ENCODE measurements at regions not wholly inside any gene's neighbourhood (a gene's known extent, or its start where the extent isn't known, plus 50 kb on each side); places are given as distances from the start of the nearest gene placed in this dataset.
"Not testable (repeated sequence)": the region's sequence is repeated elsewhere in the genome, so short reads cannot be mapped to it uniquely, and the experiment has no call there.

DNA sequence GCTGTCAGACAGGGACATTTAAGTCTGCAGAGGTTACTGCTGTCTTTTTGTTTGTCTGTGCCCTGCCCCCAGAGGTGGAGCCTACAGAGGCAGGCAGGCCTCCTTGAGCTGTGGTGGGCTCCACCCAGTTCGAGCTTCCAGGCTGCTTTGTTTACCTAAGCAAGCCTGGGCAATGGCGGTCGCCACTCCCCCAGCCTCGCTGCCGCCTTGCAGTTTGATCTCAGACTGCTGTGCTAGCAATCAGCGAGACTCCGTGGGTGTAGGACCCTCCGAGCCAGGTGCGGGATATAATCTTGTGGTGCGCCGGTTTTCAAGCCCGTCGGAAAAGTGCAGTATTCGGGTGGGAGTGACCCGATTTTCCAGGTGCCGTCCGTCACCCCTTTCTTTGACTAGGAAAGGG lies 468.5 kb upstream of the TLE4 start:
- H3K27ac Mint-ChIP-seq, H3K4me3 Mint-ChIP-seq, ATAC-seq: not testable (repeated sequence)

DNA sequence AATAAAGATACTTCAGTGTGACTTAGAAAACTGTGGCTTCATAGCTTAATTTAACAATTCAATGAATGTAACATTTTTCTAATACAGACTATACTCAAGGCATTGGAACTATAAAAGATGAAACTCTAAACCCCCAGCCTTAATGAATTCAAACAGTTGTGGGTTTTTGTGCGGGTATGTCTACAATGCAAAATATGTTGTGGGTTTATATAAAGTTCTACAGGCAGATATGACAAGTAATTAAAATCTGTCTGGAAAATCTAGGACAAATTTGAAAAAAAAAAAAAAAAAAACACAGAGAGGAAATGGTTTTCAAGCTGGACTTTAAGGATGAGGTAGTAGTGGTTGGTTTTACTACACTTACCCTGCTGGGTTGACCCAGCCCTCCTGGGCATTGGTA lies 467.5 kb upstream of the TLE4 start:
- Mint-ChIP-seq H3K27ac (no peak overlapping the region), H3K27me3 (no peaks in the 10 kb centered on the region), H3K4me3 (no peak overlapping the region), H3K9me3 (peaks cover 2 to 17% of the 10 kb centered on the region in 2 donors), H3K4me1 (no peaks in the 10 kb centered on the region)
- DNase-seq, result no peak
- no peak for ATAC-seq

More for the DNA sequence above, 468.5 kb upstream of the TLE4 start:
- peaks cover 0 to 16% of the 10 kb centered on the region in 2 donors for H3K9me3 Mint-ChIP-seq
- DNase-seq, H3K27me3 Mint-ChIP-seq, H3K4me1 Mint-ChIP-seq: not testable (repeated sequence)

DNA sequence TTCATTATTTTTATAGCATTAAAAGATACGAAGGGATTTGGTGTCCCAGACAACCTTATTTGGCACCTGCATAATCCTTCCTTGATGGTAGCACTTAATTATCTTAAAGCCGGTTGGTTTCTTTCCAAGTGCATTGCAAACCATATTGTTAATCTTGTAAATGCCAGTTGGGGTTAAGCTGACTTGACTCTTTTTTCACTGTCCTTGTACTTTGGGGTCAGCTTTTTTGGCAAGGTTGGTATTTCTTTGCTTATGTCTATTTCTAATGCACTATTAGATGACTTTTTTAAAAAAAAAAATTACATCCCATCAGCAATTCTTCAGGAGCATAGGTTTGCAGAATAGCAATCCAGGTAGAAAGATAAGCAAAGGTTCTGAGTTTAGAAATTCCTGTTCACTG lies 466.8 kb upstream of the TLE4 start:
- Mint-ChIP-seq H3K4me3 (no peak overlapping the region), H3K27ac (no peak overlapping the region)
- no peak for DNase-seq

DNA sequence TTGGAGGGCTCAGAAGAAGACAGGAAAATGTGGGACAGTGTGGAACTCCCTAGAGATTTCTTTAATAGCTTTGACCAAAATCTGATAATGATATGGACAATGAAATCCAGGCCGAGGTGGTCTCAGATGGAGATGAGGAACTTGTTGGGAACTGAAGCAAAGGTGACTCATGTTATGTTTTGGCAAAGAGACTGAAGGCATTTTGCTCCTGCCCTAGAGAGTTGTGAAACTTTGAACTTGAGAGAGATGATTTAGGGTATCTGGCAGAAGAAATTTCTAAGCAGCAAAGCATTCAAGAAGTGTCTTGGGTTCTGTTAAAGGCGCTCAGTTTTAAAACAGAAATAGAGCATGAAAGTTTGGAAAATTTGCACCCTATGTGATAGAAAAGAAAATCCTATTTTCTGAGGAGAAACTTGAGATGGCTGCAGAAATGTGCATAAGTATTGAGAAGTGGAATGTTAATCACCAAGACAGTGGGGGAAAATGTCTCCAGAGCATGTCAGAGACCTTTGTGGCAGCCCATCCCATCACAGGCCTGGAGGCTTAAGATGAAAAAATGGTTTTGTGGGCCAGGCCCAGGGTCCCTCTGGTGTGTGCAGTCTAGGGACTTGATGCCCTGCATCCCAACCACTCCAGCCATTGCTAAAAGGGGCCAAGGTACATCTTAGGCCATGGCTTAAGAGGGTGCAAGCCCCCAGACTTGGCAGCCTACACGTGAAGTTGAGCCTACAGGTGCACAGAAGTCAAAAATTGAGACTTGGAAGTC lies 463.7 kb upstream of the TLE4 start:
- peaks cover 9 to 17% of the 10 kb centered on the region in 2 donors for H3K9me3 Mint-ChIP-seq
- H3K27me3 Mint-ChIP-seq, result no peaks in the 10 kb centered on the region
- H3K4me3 Mint-ChIP-seq, result no peak overlapping the region
- no peak overlapping the region for H3K27ac Mint-ChIP-seq
- ATAC-seq (no peak), DNase-seq (no peak)
- no peaks in the 10 kb centered on the region for H3K4me1 Mint-ChIP-seq

More for the DNA sequence above, 466.8 kb upstream of the TLE4 start:
- no peak for ATAC-seq
- Mint-ChIP-seq H3K4me1 (no peaks in the 10 kb centered on the region), H3K27me3 (no peaks in the 10 kb centered on the region), H3K9me3 (peaks cover 9 to 17% of the 10 kb centered on the region in 2 donors)

DNA sequence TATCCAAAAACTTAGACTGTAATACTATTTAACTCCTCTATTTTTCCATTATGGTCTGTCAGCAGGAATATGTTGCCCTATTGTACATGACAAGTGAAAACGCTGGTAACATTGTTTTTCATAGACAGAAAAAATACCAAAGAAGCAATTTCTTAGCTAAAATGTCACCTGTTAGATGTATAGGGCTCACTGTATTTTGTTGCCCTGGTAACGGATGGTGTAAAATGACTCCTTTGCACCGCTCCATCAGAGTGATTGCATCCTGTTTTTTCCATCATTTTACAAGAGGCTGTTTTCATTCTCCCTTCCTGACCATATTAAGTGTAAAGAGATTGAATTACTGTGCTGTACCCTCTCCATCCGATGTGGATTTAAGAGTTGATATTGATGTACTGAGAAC lies 460.1 kb upstream of the TLE4 start:
- no peak overlapping the region for H3K4me3 Mint-ChIP-seq
- peaks cover 9 to 11% of the 10 kb centered on the region in 2 donors for H3K9me3 Mint-ChIP-seq
- DNase-seq (no peak), ATAC-seq (no peak)
- no peaks in the 10 kb centered on the region for H3K27me3 Mint-ChIP-seq
- H3K4me1 Mint-ChIP-seq, result no peaks in the 10 kb centered on the region
- H3K27ac Mint-ChIP-seq, result no peak overlapping the region

DNA sequence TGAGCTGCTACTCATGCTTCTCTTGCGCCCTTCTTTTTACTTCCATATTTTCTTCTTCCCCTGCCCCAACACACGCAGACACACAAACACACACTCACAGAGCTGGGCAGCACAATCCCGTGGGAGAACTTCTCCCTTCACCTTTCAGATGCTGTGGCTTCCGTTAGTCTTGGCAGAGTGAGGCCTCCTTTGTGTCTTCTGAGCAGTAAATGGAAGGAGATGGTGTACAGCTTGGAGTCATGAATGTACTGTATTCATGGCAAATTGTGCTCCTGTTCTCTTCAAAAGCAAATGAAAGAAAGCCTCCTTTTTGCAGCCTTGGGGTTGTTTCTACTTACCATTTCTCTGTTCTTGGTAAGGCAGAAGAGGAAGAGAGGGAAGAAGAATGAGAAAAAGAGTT lies 456.6 kb upstream of the TLE4 start:
- ATAC-seq (no peak), DNase-seq (no peak)
- no peaks in the 10 kb centered on the region for H3K4me1 Mint-ChIP-seq
- H3K27ac Mint-ChIP-seq, result no peak overlapping the region
- H3K27me3 Mint-ChIP-seq, result no peaks in the 10 kb centered on the region
- H3K9me3 Mint-ChIP-seq, result no peaks in the 10 kb centered on the region
- H3K4me3 Mint-ChIP-seq, result no peak overlapping the region

DNA sequence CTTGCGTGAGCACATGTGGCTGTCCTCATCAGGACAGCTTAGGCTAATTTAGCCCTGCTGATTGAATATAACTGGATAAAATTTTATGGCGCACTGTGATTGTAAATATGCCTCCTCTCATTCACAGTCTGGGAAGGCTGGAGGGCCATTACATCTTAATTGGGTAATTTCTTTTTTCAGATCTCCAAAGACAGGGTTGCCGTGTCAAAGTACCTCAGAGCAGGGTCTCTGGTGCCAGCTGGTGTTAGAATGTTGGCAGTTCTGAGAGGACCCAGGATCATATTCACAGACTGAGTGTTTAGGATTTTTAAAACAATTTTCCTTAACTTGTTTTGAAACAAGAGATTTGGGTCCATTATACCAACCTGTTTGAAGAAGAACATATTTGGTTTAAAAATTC lies 455.7 kb upstream of the TLE4 start:
- no peak for DNase-seq
- no peaks in the 10 kb centered on the region for H3K4me1 Mint-ChIP-seq
- ATAC-seq, result no peak
- no peak overlapping the region for H3K27ac Mint-ChIP-seq
- H3K27me3 Mint-ChIP-seq, result no peaks in the 10 kb centered on the region
- H3K4me3 Mint-ChIP-seq, result no peak overlapping the region
- H3K9me3 Mint-ChIP-seq, result no peaks in the 10 kb centered on the region

DNA sequence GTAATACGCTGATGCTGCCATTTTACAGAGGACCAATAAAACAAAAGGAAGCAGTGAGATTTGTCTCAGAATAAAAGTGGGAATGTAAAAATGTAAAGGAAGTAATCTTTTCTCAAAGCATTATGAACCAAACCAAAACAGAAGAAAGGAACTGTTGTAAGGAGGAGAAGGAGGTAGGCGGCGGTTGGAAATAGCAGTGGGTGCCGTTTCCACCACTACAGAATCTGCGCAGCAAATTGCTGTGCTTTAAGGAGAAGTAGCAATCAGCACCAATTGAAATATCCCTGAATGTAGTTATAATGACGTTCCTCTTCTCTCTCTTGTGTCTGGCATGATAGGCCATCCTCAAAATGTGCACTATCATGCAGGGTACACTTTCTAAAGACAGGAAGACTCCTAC lies 455.1 kb upstream of the TLE4 start:
- Mint-ChIP-seq H3K9me3 (no peaks in the 10 kb centered on the region), H3K4me1 (no peaks in the 10 kb centered on the region), H3K4me3 (no peak overlapping the region), H3K27me3 (no peaks in the 10 kb centered on the region), H3K27ac (no peak overlapping the region)
- no peak for DNase-seq
- ATAC-seq, result no peak

DNA sequence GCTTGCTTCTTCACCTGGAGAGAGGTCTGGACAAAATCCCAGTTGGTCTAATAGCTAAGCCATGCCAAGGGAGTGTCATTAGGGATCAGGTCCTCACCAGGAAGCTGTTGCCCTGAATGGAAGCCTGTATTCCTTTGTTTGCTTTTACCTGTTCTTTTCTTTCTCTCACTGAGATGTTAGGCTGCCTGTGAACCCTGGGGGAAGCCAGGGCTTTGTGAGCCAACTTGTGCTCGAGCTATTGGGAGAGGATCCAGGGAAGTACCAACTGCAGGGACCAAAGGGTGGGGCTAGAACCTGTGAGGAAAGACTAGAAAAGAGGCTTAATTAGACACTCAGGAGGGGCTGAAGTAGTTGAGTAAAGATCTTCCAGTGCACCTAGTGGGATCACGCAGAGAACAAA lies 451.2 kb upstream of the TLE4 start:
- H3K4me3 Mint-ChIP-seq, result no peak overlapping the region
- H3K4me1 Mint-ChIP-seq, result no peaks in the 10 kb centered on the region
- no peaks in the 10 kb centered on the region for H3K9me3 Mint-ChIP-seq
- no peaks in the 10 kb centered on the region for H3K27me3 Mint-ChIP-seq
- DNase-seq (no peak), ATAC-seq (no peak)
- no peak overlapping the region for H3K27ac Mint-ChIP-seq

DNA sequence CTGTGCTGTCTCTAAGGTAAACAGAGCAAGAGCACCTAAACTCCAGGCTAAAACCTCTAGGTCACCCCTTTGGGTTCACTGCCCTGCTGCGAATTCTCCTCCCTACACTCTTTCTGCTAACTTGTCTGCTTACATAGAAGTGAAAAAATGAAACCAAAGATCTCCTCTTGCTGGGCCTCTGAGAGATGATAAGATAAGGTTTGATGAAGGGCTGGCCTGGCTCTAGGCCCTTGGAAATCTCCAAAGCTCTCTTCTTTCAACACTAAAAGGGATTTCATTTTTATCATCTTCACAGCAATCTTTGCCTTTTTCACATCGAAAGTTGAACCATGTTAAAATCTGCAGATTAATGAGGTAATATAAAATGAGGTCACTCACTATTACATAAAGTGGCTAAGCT lies 450.8 kb upstream of the TLE4 start:
- Mint-ChIP-seq H3K4me3 (no peak overlapping the region), H3K4me1 (no peaks in the 10 kb centered on the region), H3K27me3 (no peaks in the 10 kb centered on the region), H3K9me3 (no peaks in the 10 kb centered on the region), H3K27ac (no peak overlapping the region)
- no peak for ATAC-seq
- DNase-seq, result no peak

DNA sequence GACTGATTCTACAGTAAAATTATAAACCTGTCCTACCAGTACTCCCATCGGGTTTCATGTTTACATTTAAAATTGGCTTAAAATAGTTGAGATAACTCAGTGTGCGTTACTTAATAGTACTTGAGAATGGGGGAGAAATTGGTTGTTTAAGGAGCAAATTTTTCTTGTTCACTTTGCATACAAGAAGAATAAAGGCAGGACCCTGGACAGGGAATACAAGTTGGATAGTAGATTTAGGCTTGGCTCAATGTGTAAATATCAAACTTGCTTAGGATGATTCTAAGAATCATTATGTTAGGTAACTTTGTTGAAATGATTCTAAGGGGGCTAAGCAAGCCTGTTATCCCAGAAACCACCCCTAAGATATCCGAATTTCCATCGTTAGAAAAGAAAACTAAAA lies 448.4 kb upstream of the TLE4 start:
- Mint-ChIP-seq H3K9me3 (no peaks in the 10 kb centered on the region), H3K27ac (no peak overlapping the region), H3K4me3 (no peak overlapping the region), H3K27me3 (no peaks in the 10 kb centered on the region), H3K4me1 (no peaks in the 10 kb centered on the region)
- DNase-seq (no peak), ATAC-seq (no peak)

DNA sequence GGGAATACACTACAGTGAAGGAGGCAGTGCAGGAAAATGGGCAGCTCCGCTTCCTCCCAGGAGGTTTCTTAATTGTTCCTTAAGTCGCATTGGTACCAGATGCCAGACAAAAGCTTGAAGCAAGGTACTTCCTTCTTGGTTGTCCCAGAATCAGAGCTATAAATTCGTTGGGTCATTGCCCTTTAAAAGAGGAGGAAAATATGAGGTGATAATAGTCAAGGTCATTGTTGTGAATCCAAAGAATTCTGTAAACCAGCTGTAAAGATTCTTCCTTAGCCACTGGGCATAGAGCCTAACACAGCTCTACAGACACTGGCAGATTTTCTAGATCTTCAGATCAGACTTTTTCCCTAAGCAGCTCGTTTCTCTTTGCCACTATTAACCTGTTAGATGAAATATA lies 444.1 kb upstream of the TLE4 start:
- Mint-ChIP-seq H3K4me1 (no peaks in the 10 kb centered on the region), H3K27me3 (no peaks in the 10 kb centered on the region), H3K27ac (peak overlapping the region in 1 of 2 donors; percentile 61), H3K9me3 (no peaks in the 10 kb centered on the region), H3K4me3 (no peak overlapping the region)
- DNase-seq (no peak), ATAC-seq (no peak)

DNA sequence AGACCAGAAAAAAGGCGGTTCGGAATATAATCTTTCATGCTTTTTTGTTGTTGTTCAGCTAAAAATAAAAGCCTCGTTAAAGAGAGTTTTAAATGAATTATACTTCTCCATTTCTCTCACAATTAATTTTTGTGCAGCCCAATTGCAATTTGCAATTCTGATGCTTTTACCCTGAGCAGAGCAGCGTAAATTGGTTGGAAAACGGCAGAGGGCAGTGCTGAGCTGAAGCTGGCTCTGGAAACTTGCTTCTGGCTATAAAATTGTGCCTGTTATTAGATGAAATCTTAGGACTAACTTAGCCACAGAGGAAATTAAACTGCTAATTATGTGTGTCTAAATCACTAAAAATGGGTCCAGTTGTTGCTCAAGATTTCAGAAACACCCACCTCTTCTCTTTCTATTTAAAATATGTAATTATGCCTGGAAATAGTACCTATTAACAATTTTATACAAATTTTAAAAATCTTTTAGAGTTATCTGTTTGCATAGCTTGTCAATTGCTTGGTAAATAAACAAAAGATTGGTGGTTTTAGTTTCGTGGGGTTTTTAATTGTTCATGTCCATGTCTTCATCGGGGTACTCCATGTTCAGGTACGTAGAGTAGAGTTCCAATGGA lies 441.8 kb upstream of the TLE4 start:
- no peak for ATAC-seq
- Mint-ChIP-seq H3K27me3 (no peaks in the 10 kb centered on the region), H3K4me3 (no peak overlapping the region), H3K27ac (no peak overlapping the region), H3K4me1 (no peaks in the 10 kb centered on the region), H3K9me3 (no peaks in the 10 kb centered on the region)
- DNase-seq, result peak; percentile 17 to 18

DNA sequence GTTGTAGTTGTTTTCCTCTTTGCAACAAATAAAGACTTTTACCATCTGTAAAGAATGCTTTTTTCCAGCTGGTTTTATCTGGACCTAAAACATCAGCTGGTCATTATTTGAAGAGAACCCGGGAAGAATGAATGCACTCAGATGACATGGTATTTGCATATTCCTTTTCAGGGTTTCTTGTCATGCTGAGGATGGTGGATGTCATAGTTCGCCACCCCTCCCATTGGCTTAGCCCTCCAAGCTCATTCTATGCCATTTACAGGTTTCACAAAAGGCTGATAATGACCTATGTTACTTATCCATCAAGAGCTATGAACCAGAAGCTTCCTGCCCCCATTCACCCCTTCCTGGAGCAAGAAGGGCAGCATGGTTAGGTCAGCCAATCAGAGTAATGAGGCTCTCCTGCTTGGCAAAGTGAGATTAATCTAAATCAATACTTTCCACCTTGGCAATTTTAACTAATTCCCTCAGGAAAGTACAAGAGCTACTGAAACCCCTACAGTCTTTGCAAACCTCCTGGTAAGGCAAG lies 440.5 kb upstream of the TLE4 start:
- H3K9me3 Mint-ChIP-seq, result no peaks in the 10 kb centered on the region
- no peaks in the 10 kb centered on the region for H3K27me3 Mint-ChIP-seq
- no peak overlapping the region for H3K4me3 Mint-ChIP-seq
- DNase-seq (no peak), ATAC-seq (no peak)
- H3K27ac Mint-ChIP-seq, result no peak overlapping the region
- H3K4me1 Mint-ChIP-seq, result no peaks in the 10 kb centered on the region

DNA sequence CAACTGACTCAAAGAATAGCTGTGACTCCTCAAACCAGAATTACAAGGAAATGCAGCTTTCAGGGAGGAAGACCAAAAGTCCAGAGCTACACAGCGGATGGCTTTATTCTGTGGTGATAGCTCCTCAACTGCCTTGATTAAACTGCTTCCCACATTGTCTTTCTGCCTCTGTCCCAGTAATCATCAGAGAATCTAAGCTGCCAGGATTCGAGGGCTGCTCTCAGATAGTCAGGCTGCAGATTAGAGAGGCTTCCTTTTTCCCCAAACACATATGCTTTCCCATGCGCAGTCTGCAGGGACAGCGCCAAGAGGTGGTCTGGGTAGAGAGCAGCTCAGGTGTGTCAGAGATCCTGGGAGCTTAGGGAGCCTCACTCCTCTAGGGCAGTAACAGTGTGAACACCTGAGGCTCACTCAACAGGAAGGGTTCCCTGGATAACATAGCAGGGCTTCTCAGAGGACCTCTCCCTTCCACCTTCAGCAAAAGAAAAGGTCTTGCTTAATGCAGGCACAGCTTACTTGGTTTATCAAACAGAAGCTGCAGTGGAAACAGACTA lies 439.9 kb upstream of the TLE4 start:
- no peaks in the 10 kb centered on the region for H3K9me3 Mint-ChIP-seq
- no peak overlapping the region for H3K27ac Mint-ChIP-seq
- H3K27me3 Mint-ChIP-seq, result no peaks in the 10 kb centered on the region
- ATAC-seq (no peak), DNase-seq (no peak)
- H3K4me3 Mint-ChIP-seq, result no peak overlapping the region
- no peaks in the 10 kb centered on the region for H3K4me1 Mint-ChIP-seq

DNA sequence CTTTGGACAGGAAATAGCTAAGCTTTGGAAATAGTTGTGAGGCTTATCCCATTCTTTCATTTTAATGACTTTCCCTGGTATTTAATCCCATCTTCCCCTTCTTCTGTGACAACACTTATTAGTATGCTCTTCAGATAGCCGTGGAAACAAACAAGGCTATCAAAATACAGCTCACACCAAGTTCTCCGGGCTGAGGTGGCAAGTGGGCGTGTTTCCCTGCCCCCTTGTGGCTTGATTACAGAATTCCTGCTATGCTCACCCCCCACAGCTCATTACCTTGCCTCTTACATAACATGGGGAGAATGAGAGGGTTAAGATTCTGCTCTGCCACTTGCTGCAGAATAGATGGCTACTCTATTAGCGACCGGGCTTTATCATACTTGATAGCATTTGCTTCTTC lies 437.1 kb upstream of the TLE4 start:
- ATAC-seq, result no peak
- H3K4me3 Mint-ChIP-seq, result no peak overlapping the region

More for the DNA sequence above, 437.1 kb upstream of the TLE4 start:
- DNase-seq, result no peak
- H3K27ac Mint-ChIP-seq, result no peak overlapping the region
- no peaks in the 10 kb centered on the region for H3K4me1 Mint-ChIP-seq
- H3K27me3 Mint-ChIP-seq, result no peaks in the 10 kb centered on the region
- H3K9me3 Mint-ChIP-seq, result no peaks in the 10 kb centered on the region

Measured in stimulated activated naive CD8-positive, alpha-beta T cell treated with anti-CD3 and anti-CD28 coated beads, Interleukin-15, amount 100 ng/mL, for 72 hours (primary cell).